ENCODE measurements at regions not wholly inside any gene's neighbourhood (a gene's known extent, or its start where the extent isn't known, plus 50 kb on each side); places are given as distances from the start of the nearest gene placed in this dataset.
"Not testable (repeated sequence)": the region's sequence is repeated elsewhere in the genome, so short reads cannot be mapped to it uniquely, and the experiment has no call there.

GRCh38 chr11:112514011-112514740 is 253.5 kb upstream of the PLET1 start:
- DNase-seq (ENCODE audit: low read depth): no peak

- no peak for DNase-seq (ENCODE audit: low read depth)
These were observed 255.6 kb upstream of the PLET1 start for GRCh38 chr11:112516261-112516660.

GRCh38 chr11:112516755-112517154 is 256.1 kb upstream of the PLET1 start:
- DNase-seq (ENCODE audit: low read depth): no peak

GRCh38 chr11:112518371-112518770 is 257.7 kb upstream of the PLET1 start:
- DNase-seq (ENCODE audit: low read depth): no peak

GRCh38 chr11:112519751-112520150 is 259.1 kb upstream of the PLET1 start:
- no peak for DNase-seq (ENCODE audit: low read depth)

GRCh38 chr11:112520354-112520753 is 259.7 kb upstream of the PLET1 start:
- DNase-seq (ENCODE audit: low read depth): no peak

GRCh38 chr11:112522536-112522935 is 261.9 kb upstream of the PLET1 start:
- DNase-seq (ENCODE audit: low read depth): no peak

- DNase-seq (ENCODE audit: low read depth): no peak
These were observed 262.4 kb upstream of the PLET1 start for GRCh38 chr11:112523031-112523430.

- DNase-seq (ENCODE audit: low read depth): no peak
These were observed 262.8 kb upstream of the PLET1 start for GRCh38 chr11:112523477-112523876.

- DNase-seq (ENCODE audit: low read depth): no peak
These were observed 263.3 kb upstream of the PLET1 start for GRCh38 chr11:112523951-112524350.

- DNase-seq (ENCODE audit: low read depth): no peak
These were observed 264.1 kb upstream of the PLET1 start for GRCh38 chr11:112524798-112525197.

- DNase-seq (ENCODE audit: low read depth): no peak
These were observed 264.6 kb upstream of the PLET1 start for GRCh38 chr11:112525270-112525669.

GRCh38 chr11:112525844-112526590 is 265.4 kb upstream of the PLET1 start:
- DNase-seq (ENCODE audit: low read depth): no peak

- no peak for DNase-seq (ENCODE audit: low read depth)
These were observed 266.2 kb upstream of the PLET1 start for GRCh38 chr11:112526699-112527416.

- DNase-seq (ENCODE audit: low read depth): no peak
These were observed 268.4 kb upstream of the PLET1 start for GRCh38 chr11:112529071-112529470.

GRCh38 chr11:112532506-112532905 is 271.8 kb upstream of the PLET1 start:
- DNase-seq (ENCODE audit: low read depth): no peak

GRCh38 chr11:112533682-112534081 is 273.0 kb upstream of the PLET1 start:
- no peak for DNase-seq (ENCODE audit: low read depth)

GRCh38 chr11:112534208-112534607 is 273.5 kb upstream of the PLET1 start:
- DNase-seq (ENCODE audit: low read depth): no peak

GRCh38 chr11:112537026-112537425 is 276.4 kb upstream of the PLET1 start:
- DNase-seq (ENCODE audit: low read depth): no peak

GRCh38 chr11:112537846-112538330 is 277.2 kb upstream of the PLET1 start:
- no peak for DNase-seq (ENCODE audit: low read depth)

GRCh38 chr11:112538534-112539280 is 278.0 kb upstream of the PLET1 start:
- DNase-seq (ENCODE audit: low read depth): no peak

- not testable (repeated sequence) for DNase-seq (ENCODE audit: low read depth)
These were observed 278.6 kb upstream of the PLET1 start for GRCh38 chr11:112539281-112539555.

Data from non-pigmented ciliary epithelial cell (primary cell).